Ovary (tissue), 7 donors: ENCODE measurements at regions not wholly inside any gene's neighbourhood (a gene's known extent, or its start where the extent isn't known, plus 50 kb on each side); places are given as distances from the start of the nearest gene placed in this dataset.

Experiments
- DNase-seq, 5 donors: peaks; one replicate each; pipeline ENCODE4 v3.0.0-alpha.2; 2019 to 2020
- H3K27ac ChIP-seq, 2 donors: fragments of 200-600 bp; one replicate each; pipeline versions ENCODE4 v1.5.1 to v1.8.0; 2019 to 2022
- H3K27me3 ChIP-seq: fragments of 200-600 bp; one replicate; pipeline ENCODE4 v1.8.0; 2022
- H3K36me3 ChIP-seq: fragments of 200-600 bp; sonication (generic); one replicate; pipeline ENCODE4 v1.5.1; 2019
- H3K4me1 ChIP-seq: one replicate; pipeline ENCODE4 v1.8.1; 2013; ENCODE audit warnings: mild to moderate bottlenecking, moderate library complexity; ENCODE audit not compliant: insufficient read depth
- H3K4me3 ChIP-seq: fragments of 200-600 bp; sonication (generic); one replicate; pipeline ENCODE4 v1.5.1; 2017
- H3K9me3 ChIP-seq, 2 donors: fragments of 200-600 bp in 1 of 2; sonication (generic) in 1 of 2; one replicate each; pipeline versions ENCODE4 v1.5.1 to v1.8.1; 2013 to 2019; ENCODE audit warnings: mild to moderate bottlenecking in 1 of 2, moderate library complexity in 1 of 2
- CTCF ChIP-seq, 3 donors: fragments of 450-650 bp in 2 of 3; fragments of 200-600 bp in 1 of 3; IDR thresholded peaks; one replicate each; pipeline versions ENCODE4 v1.5.1 to v1.8.0; 2016 to 2022; ENCODE audit warnings: antibody characterized with exemption in 3 of 3, mild to moderate bottlenecking in 1 of 3
- EP300 ChIP-seq: sonication (generic); formaldehyde crosslinking; IDR thresholded peaks from one replicate; pipeline ENCODE4 v1.6.1; 2017; ENCODE audit warnings: antibody characterized with exemption
- POLR2A ChIP-seq: fragments of 450-650 bp; IDR thresholded peaks from one replicate; pipeline ENCODE4 v1.6.1; 2017; ENCODE audit warnings: antibody characterized with exemption, mild to moderate bottlenecking, moderate library complexity
- WGBS, 3 donors: extraction: QIAGEN DNeasy Blood & Tissue Kit in 1 of 3; methylation state at CpG; one replicate each; pipeline versions ENCODE4 v1.1.5 to v1.1.7; 2013 to 2017; 5-methylcytosine and 5-hydroxymethylcytosine counted together
- intact Hi-C, 4 donors: fragments of 100-400 bp; cut with DNase I; formaldehyde crosslinking; loops; one replicate each; pipeline versions ENCODE4 v1.11.0 to v1.15.1; 2022 to 2023
- donor health status: DM: no; HTN: no; CAD: no; lungs with moderate emphysema.
- donor health status: DM: no; HTN: no; CAD: no.
- donor health status: Bipolar disorder and iron deficiency.
- donor health status: DM: no; HTN: no; CAD: no.
- donor health status: DM: yes; HTN: yes; CAD: no.

- no peaks in the 10 kb centered on the region for H3K27me3 ChIP-seq
- peak overlapping the region in 1 of 2 donors; percentile 30 for H3K27ac ChIP-seq
- H3K4me3 ChIP-seq, result no peak overlapping the region
- no peak for DNase-seq
- H3K4me1 ChIP-seq, result peaks cover 4% of the 10 kb centered on the region
- TF ChIP-seq CTCF (IDR thresholded peaks at IDR 0.05) (no peak), POLR2A (no peak), EP300 (no peak)
- no peaks in the 10 kb centered on the region for H3K36me3 ChIP-seq
- no peaks in the 10 kb centered on the region for H3K9me3 ChIP-seq
- intact Hi-C loops, result no loop called here
- WGBS, 3 donors, result 10 to 12% (median 11%) methylated on average over 3 of the region's 3 CpGs
These were observed 849.8 kb downstream of the USP25 start for GRCh38 chr21:16579538-16579937.

- WGBS, 3 donors, result 90 to 93% (median 92%) methylated on average over 2 of the region's 2 CpGs
- TF ChIP-seq POLR2A (no peak), EP300 (no peak), CTCF (IDR thresholded peaks at IDR 0.05) (no peak)
- Histone ChIP-seq H3K9me3 (no peaks in the 10 kb centered on the region), H3K27me3 (no peaks in the 10 kb centered on the region), H3K4me1 (peaks cover 4% of the 10 kb centered on the region), H3K4me3 (no peak overlapping the region), H3K27ac (no peak overlapping the region), H3K36me3 (no peaks in the 10 kb centered on the region)
- DNase-seq, result no peak
- intact Hi-C loops, result no loop called here
These were observed 850.9 kb downstream of the USP25 start for GRCh38 chr21:16580661-16581060.

GRCh38 chr21:16583556-16583955 is 853.8 kb downstream of the USP25 start:
- WGBS, 3 donors, result 71 to 92% (median 91%) methylated on average over 1 of the region's 1 CpG
- intact Hi-C loops, result no loop called here
- H3K4me1 ChIP-seq, result peaks cover 10% of the 10 kb centered on the region

GRCh38 chr21:16584756-16585155 is 855.0 kb downstream of the USP25 start:
- Histone ChIP-seq H3K36me3 (no peaks in the 10 kb centered on the region), H3K4me1 (peaks cover 8% of the 10 kb centered on the region), H3K27ac (no peak overlapping the region), H3K9me3 (no peaks in the 10 kb centered on the region), H3K27me3 (no peaks in the 10 kb centered on the region), H3K4me3 (no peak overlapping the region)
- intact Hi-C loops, result no loop called here
- TF ChIP-seq EP300 (no peak), CTCF (IDR thresholded peaks at IDR 0.05) (no peak), POLR2A (no peak)
- no peak for DNase-seq
- 63 to 69% (median 67%) methylated on average over 1 of the region's 1 CpG for WGBS, 3 donors

More at GRCh38 chr21:16583556-16583955, 853.8 kb downstream of the USP25 start:
- Histone ChIP-seq H3K4me3 (no peak overlapping the region), H3K27ac (no peak overlapping the region), H3K36me3 (no peaks in the 10 kb centered on the region), H3K9me3 (no peaks in the 10 kb centered on the region), H3K27me3 (no peaks in the 10 kb centered on the region)
- no peak for DNase-seq
- TF ChIP-seq CTCF (IDR thresholded peaks at IDR 0.05) (no peak), POLR2A (no peak), EP300 (no peak)
